Fibroblast of the aortic adventitia (primary cell): ENCODE measurements at regions not wholly inside any gene's neighbourhood (a gene's known extent, or its start where the extent isn't known, plus 50 kb on each side); places are given as distances from the start of the nearest gene placed in this dataset.

Experiments used
- DNase-seq: peaks from one replicate; pipeline ENCODE4 v3.0.0-alpha.2; 2010; ENCODE audit warnings: low read depth
- H3K4me3 ChIP-seq: 2 replicates; pipeline ENCODE4 v1.5.1; 2011; ENCODE audit warnings: low read depth, mild to moderate bottlenecking, control low read depth, low read length, moderate library complexity
- TF ChIP-seq, protein P1 (sequence below): IDR thresholded peaks from 2 replicates; pipeline ENCODE4 v1.5.1; 2011; ENCODE audit warnings: mild to moderate bottlenecking, low read length, control low read depth, inconsistent platforms; ENCODE audit not compliant: insufficient read depth

DNA sequence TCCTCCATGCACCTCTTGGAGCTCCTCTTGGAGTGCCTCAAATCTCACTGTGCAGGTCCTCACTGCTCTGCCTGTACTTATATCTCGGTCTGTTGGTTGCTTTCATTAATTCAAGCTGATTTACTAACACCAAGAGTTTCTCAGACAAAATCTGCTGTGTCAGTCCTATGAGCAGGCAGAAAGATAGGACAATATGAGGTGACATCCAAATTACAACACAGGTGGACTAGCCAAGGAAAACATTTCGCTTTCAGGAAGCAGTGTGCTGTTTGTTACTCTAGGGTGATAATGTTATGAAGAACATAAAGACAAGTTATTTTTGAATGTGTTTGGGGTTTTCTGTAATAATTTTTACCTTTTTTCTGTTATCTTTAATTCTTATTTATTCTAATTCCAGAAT lies 264.1 kb upstream of the ANKH start:
- H3K4me3 ChIP-seq = no peak overlapping the region
- DNase-seq = no peak
- TF ChIP-seq, protein P1, sequence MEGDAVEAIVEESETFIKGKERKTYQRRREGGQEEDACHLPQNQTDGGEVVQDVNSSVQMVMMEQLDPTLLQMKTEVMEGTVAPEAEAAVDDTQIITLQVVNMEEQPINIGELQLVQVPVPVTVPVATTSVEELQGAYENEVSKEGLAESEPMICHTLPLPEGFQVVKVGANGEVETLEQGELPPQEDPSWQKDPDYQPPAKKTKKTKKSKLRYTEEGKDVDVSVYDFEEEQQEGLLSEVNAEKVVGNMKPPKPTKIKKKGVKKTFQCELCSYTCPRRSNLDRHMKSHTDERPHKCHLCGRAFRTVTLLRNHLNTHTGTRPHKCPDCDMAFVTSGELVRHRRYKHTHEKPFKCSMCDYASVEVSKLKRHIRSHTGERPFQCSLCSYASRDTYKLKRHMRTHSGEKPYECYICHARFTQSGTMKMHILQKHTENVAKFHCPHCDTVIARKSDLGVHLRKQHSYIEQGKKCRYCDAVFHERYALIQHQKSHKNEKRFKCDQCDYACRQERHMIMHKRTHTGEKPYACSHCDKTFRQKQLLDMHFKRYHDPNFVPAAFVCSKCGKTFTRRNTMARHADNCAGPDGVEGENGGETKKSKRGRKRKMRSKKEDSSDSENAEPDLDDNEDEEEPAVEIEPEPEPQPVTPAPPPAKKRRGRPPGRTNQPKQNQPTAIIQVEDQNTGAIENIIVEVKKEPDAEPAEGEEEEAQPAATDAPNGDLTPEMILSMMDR = no peak

DNA sequence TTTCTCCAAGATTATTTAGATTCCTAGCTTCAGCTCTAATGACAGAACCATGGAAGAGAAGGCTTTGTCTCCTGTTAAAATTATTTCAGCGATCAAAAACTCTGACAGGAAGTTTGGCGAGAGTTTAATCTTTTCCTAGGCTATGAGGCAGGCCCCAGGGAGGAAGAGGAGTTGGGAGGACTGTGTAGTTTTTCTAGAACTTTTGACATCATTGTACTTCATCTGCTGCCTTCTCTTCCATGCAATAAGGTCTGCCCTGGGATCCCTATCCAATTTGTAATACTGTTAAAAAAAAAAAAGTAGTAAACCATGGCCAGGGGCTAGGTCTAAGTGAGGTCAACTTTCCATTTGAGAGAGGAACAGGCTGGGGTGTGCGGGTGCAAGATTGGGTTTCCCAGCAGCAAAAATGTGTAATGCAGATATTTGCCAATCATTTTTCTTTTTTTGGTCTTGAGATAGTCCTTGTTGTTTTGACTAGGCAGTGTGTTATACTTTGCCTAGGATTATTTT lies 261.9 kb upstream of the ANKH start:
- TF ChIP-seq, protein P1 = no peak
- H3K4me3 ChIP-seq = no peak overlapping the region
- DNase-seq = no peak

DNA sequence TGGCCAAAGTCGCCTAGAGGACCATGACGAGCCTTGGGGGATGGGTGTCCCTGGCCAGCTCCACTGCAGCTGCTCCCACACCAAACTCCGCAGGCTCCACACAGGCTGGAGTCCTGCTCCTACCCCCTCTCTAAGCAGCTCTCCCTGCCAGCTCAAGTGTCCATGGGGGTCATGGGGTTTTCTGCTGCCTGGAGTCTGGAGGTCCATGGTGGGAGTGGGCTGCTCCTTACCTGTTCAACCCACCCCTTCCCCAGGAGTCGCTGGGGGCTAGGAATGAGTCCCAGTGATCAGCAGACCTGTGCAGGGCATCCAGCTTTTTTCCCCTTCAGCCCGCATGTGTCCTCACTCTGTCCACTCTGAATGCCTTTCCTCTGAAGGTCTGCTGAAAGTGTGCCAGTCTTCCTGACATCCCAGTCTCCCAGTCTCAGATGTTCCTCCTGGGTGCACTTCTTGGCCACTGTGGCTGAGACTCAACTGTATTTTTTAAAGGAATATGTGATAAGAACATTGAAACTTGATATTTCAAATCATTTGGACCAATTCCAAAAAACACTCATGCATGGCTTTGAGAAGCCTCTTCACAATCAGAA lies 261.3 kb upstream of the ANKH start:
- H3K4me3 ChIP-seq = no peak overlapping the region
- TF ChIP-seq, protein P1 = no peak
- DNase-seq = no peak

DNA sequence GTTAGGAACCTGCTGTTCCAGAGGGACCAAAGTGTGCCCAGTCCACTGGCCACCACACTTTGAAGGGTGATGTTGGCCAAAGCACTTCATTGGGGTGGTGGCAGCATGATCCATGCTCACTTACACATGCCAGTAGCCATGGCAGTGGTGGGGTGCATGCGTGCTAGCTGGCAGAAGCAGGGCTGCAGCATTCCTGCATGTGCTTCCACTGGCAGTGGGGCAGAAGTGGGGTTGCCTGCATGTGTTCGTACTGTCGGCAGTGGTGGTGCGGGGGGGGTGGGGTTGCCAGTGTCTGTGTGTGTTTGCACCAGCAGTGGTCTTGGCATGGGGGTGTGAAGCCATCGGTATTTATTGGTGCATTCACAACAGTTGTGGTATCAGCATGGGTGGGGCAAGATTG lies 260.3 kb upstream of the ANKH start:
- no peak for DNase-seq
- TF ChIP-seq, protein P1 = no peak
- no peak overlapping the region for H3K4me3 ChIP-seq

DNA sequence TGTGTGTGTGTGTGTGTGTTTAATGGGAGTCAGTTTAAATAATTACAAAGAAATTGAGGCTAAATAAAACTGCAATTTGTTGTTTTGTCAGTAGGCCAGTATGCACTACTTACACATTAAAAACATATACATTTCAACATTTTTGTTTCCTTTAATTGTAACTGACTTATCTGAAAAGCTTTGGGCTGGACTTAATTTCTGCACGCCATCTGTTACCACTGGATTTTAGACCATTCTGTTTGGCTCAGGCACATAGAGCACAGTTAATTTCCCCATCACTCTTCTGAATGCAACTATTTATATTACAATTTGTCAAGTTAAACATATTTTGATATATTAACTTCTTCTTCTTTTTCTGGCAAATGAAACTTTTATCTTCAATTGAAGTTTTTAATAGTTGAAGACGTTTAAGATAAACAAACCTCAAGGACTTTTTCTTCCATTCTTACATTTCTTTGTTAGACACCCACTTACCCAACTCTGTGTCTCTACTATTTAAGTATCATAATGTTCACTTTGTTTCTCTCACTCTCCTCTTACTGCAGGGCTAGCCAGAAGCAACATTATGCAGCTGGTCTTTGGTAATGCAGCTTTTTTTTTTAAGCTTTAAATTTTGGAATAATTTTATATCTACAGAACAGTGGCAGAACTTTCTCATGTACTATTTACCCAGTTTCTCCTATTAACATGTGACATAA lies 253.4 kb upstream of the ANKH start:
- DNase-seq = no peak

DNA sequence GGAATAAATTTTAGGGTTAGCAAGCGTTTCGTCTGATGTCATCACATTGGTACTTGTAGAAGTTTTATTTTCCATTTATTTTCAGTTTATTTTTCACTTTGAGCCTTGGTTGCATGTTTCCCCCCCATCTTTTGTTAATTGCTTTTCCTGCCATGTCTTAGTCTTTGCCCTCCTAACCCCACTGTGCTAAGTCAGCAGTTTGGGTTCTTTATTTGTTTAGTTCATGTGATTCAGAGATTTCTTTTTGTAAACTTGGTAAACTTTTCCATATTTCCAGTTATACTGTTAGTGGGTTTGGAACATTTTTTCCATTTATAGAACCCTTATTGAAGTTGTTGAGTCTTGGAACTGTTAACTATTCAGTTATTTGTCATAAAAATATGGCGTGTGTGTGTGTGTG lies 252.9 kb upstream of the ANKH start:
- no peak for DNase-seq
- H3K4me3 ChIP-seq = no peak overlapping the region
- TF ChIP-seq, protein P1 = no peak

More for the DNA sequence above, 253.4 kb upstream of the ANKH start:
- TF ChIP-seq, protein P1 = no peak
- H3K4me3 ChIP-seq = no peak overlapping the region
